ENCODE measurements at regions not wholly inside any gene's neighbourhood (a gene's known extent, or its start where the extent isn't known, plus 50 kb on each side); places are given as distances from the start of the nearest gene placed in this dataset.
"Not testable (repeated sequence)": the region's sequence is repeated elsewhere in the genome, so short reads cannot be mapped to it uniquely, and the experiment has no call there.

GRCh38 chr10:131822692-131823245, 78.0 kb upstream of the PPP2R2D start:
- DNase-seq = no peak
- H3K27ac Mint-ChIP-seq (ENCODE audit: unreplicated experiment) = no peak overlapping the region

GRCh38 chr10:131823601-131824099, 77.2 kb upstream of the PPP2R2D start:
- H3K27me3 Mint-ChIP-seq (ENCODE audit: insufficient read depth, unreplicated experiment); H3K36me3 ChIP-seq (ENCODE audit: control insufficient read depth, insufficient read depth, low read length); BruUV-seq (replicated peaks); CTCF ChIA-PET; H3K36me3 Mint-ChIP-seq (ENCODE audit: insufficient read depth, unreplicated experiment); DNase-seq; intact Hi-C loops (cut with micrococcal nuclease; ENCODE audit: unreplicated experiment); H3K27me3 ChIP-seq (replicated peaks; ENCODE audit: control insufficient read depth, insufficient read depth, low read length); H3K27ac Mint-ChIP-seq (ENCODE audit: unreplicated experiment); H3K4me1 ChIP-seq; POLR2A ChIA-PET; H3K4me3 ChIP-seq (ENCODE audit: low read depth, low read length); H3K4me1 Mint-ChIP-seq (ENCODE audit: low read depth, unreplicated experiment); H3K9me3 Mint-ChIP-seq (ENCODE audit: unreplicated experiment); H3K4me3 Mint-ChIP-seq (ENCODE audit: unreplicated experiment); H3K9me3 ChIP-seq: not testable (repeated sequence)

More at GRCh38 chr10:131822692-131823245, 78.0 kb upstream of the PPP2R2D start:
- Mint-ChIP-seq H3K36me3 (ENCODE audit: insufficient read depth, unreplicated experiment) (no peaks in the 10 kb centered on the region), H3K4me3 (ENCODE audit: unreplicated experiment) (no peak overlapping the region), H3K27me3 (ENCODE audit: insufficient read depth, unreplicated experiment) (peaks cover 11% of the 10 kb centered on the region), H3K9me3 (ENCODE audit: unreplicated experiment) (no peaks in the 10 kb centered on the region), H3K4me1 (ENCODE audit: low read depth, unreplicated experiment) (no peaks in the 10 kb centered on the region)
- H3K4me1 ChIP-seq = 0 out of 2 replicates have a peak, but pooled peaks cover 4% of the 10 kb centered on the region
- BruUV-seq (replicated peaks) = no TSS peak
- intact Hi-C loops (cut with micrococcal nuclease; ENCODE audit: unreplicated experiment) = no loop called here
- ChIA-PET POLR2A (no interaction called here), CTCF (no interaction called here)
- no peaks in the 10 kb centered on the region for H3K36me3 ChIP-seq (ENCODE audit: control insufficient read depth, insufficient read depth, low read length)
- H3K4me3 ChIP-seq (ENCODE audit: low read depth, low read length) = no peak overlapping the region
- TF ChIP-seq CTCF (IDR thresholded peaks at IDR 0.05; ENCODE audit: insufficient read depth in 1 of 2, low read depth in 1 of 2, low read length in 1 of 2, severe bottlenecking in 1 of 2, unreplicated experiment in 1 of 2) = no peak
- no peaks in the 10 kb centered on the region for H3K27me3 ChIP-seq (replicated peaks; ENCODE audit: control insufficient read depth, insufficient read depth, low read length)
- no peaks in the 10 kb centered on the region for H3K9me3 ChIP-seq

GRCh38 chr10:131824371-131825149, 76.2 kb upstream of the PPP2R2D start:
- DNase-seq = peak in 1 of 2 experiments; percentile 19
- Histone ChIP-seq H3K4me1 (0 out of 2 replicates have a peak, but pooled peaks cover 4% of the 10 kb centered on the region), H3K9me3 (no peaks in the 10 kb centered on the region), H3K27me3 (replicated peaks; ENCODE audit: control insufficient read depth, insufficient read depth, low read length) (no peaks in the 10 kb centered on the region), H3K4me3 (ENCODE audit: low read depth, low read length) (no peak overlapping the region), H3K36me3 (ENCODE audit: control insufficient read depth, insufficient read depth, low read length) (no peaks in the 10 kb centered on the region)
- TF ChIP-seq CTCF (IDR thresholded peaks at IDR 0.05; ENCODE audit: insufficient read depth in 1 of 2, low read depth in 1 of 2, low read length in 1 of 2, severe bottlenecking in 1 of 2, unreplicated experiment in 1 of 2) = no peak
- BruUV-seq (replicated peaks) = no TSS peak
- POLR2A ChIA-PET = no interaction called here
- Mint-ChIP-seq H3K36me3 (ENCODE audit: insufficient read depth, unreplicated experiment) (no peaks in the 10 kb centered on the region), H3K4me3 (ENCODE audit: unreplicated experiment) (no peak overlapping the region), H3K27me3 (ENCODE audit: insufficient read depth, unreplicated experiment) (peaks cover 7% of the 10 kb centered on the region), H3K4me1 (ENCODE audit: low read depth, unreplicated experiment) (no peaks in the 10 kb centered on the region), H3K27ac (ENCODE audit: unreplicated experiment) (peak overlapping the region; percentile 47), H3K9me3 (ENCODE audit: unreplicated experiment) (no peaks in the 10 kb centered on the region)
- intact Hi-C loops (cut with micrococcal nuclease; ENCODE audit: unreplicated experiment) = no loop called here
- CTCF ChIA-PET = no interaction called here

All from Caco-2 (cell line).